DND-41 (cell line): ENCODE measurements at regions not wholly inside any gene's neighbourhood (a gene's known extent, or its start where the extent isn't known, plus 50 kb on each side); places are given as distances from the start of the nearest gene placed in this dataset.

Source experiments
- ATAC-seq: fragments of 200-7000 bp; cut with Tn5 transposase; 3 replicates; pipeline ENCODE4 v1.9.1; 2021; ENCODE audit warnings: low read depth; ENCODE audit not compliant: insufficient read depth
- DNase-seq: peaks from one replicate; pipeline ENCODE4 v3.0.0-alpha.2; 2020
- H2AFZ ChIP-seq: 2 replicates; pipeline ENCODE4 v1.6.0; 2012; ENCODE audit warnings: low read depth, low read length
- H3K27ac ChIP-seq: 2 replicates; pipeline ENCODE4 v1.5.1; 2012; ENCODE audit warnings: low read length, inconsistent platforms
- H3K27me3 ChIP-seq: fragments of 200-600 bp; sonication (generic); 2 replicates; pipeline ENCODE4 v1.6.0; 2012; ENCODE audit warnings: low read length, mild to moderate bottlenecking, inconsistent platforms; ENCODE audit not compliant: insufficient read depth, poor library complexity
- H3K36me3 ChIP-seq: 2 replicates; pipeline ENCODE4 v1.5.1; 2012; ENCODE audit warnings: low read length, inconsistent platforms; ENCODE audit not compliant: insufficient read depth
- H3K4me1 ChIP-seq: 2 replicates; pipeline ENCODE4 v1.5.1; 2012; ENCODE audit warnings: mild to moderate bottlenecking, low read length; ENCODE audit not compliant: insufficient read depth
- H3K4me2 ChIP-seq: 2 replicates; pipeline ENCODE4 v1.6.0; 2012; ENCODE audit warnings: mild to moderate bottlenecking, moderate library complexity, low read length, inconsistent platforms; ENCODE audit not compliant: insufficient read depth
- H3K4me3 ChIP-seq, 2 experiments: fragments of 200-600 bp in 1 of 2; shearing (Covaris generic) in 1 of 2; 2 replicates each; pipeline ENCODE4 v1.5.1; 2012 to 2016; ENCODE audit warnings: inconsistent platforms in 2 of 2, low read length in 2 of 2, mild to moderate bottlenecking in 2 of 2, low read depth in 1 of 2, moderate library complexity in 1 of 2
- H3K79me2 ChIP-seq: 2 replicates; pipeline ENCODE4 v1.6.0; 2012; ENCODE audit warnings: low read length, inconsistent platforms; ENCODE audit not compliant: insufficient read depth
- H3K9ac ChIP-seq: 2 replicates; pipeline ENCODE4 v1.6.0; 2012; ENCODE audit warnings: low read depth, mild to moderate bottlenecking, inconsistent platforms, low read length, moderate library complexity
- H3K9me3 ChIP-seq: 2 replicates; pipeline ENCODE4 v1.5.1; 2012; ENCODE audit warnings: low read length, moderate library complexity, mild to moderate bottlenecking, inconsistent platforms; ENCODE audit not compliant: insufficient read depth, severe bottlenecking
- H4K20me1 ChIP-seq: 2 replicates; pipeline ENCODE4 v1.6.0; 2012; ENCODE audit warnings: low read length; ENCODE audit not compliant: insufficient read depth
- EZH2 ChIP-seq: IDR thresholded peaks from 3 replicates; pipeline ENCODE4 v1.6.1; 2012; ENCODE audit warnings: borderline replicate concordance, low read depth, mild to moderate bottlenecking, moderate library complexity, low read length, inconsistent platforms; ENCODE audit not compliant: severe bottlenecking
- TF ChIP-seq, protein P1 (sequence below): IDR thresholded peaks from 2 replicates; pipeline ENCODE4 v1.5.1; 2012; ENCODE audit warnings: borderline replicate concordance, low read length, moderate library complexity, mild to moderate bottlenecking; ENCODE audit not compliant: poor library complexity, severe bottlenecking; ENCODE audit errors: extremely low read depth

DNA sequence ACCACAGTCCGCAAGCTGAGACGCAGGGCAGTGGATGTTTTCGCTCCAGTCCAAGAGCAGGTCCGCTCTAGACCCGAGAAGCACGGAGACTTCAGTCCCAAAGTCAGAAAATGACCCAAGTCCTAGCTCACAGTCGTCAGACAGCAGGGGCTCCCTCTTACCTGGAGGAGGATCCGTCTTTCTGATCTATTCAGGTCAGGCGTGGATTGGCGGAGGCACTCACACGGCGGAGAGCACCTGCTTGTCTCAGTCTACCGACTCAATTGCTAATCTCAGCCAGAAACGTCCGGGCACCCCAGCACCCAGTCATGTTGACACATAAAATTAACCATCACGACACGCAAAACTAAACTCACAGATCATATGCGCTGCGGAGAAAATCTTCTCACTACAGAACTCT, 285.3 kb upstream of the CDH4 start:
- Histone ChIP-seq H3K4me2 (no peak overlapping the region), H2AFZ (no peak overlapping the region), H3K9ac (no peak overlapping the region), H4K20me1 (no peaks in the 10 kb centered on the region), H3K36me3 (no peaks in the 10 kb centered on the region), H3K27ac (no peak overlapping the region), H3K9me3 (no peaks in the 10 kb centered on the region), H3K27me3 (no peaks in the 10 kb centered on the region), H3K79me2 (no peaks in the 10 kb centered on the region), H3K4me3 (no peak overlapping the region), H3K4me1 (peaks cover 16% of the 10 kb centered on the region)
- ATAC-seq (no peak), DNase-seq (no peak)
- TF ChIP-seq EZH2 = no peak
- TF ChIP-seq, protein P1, sequence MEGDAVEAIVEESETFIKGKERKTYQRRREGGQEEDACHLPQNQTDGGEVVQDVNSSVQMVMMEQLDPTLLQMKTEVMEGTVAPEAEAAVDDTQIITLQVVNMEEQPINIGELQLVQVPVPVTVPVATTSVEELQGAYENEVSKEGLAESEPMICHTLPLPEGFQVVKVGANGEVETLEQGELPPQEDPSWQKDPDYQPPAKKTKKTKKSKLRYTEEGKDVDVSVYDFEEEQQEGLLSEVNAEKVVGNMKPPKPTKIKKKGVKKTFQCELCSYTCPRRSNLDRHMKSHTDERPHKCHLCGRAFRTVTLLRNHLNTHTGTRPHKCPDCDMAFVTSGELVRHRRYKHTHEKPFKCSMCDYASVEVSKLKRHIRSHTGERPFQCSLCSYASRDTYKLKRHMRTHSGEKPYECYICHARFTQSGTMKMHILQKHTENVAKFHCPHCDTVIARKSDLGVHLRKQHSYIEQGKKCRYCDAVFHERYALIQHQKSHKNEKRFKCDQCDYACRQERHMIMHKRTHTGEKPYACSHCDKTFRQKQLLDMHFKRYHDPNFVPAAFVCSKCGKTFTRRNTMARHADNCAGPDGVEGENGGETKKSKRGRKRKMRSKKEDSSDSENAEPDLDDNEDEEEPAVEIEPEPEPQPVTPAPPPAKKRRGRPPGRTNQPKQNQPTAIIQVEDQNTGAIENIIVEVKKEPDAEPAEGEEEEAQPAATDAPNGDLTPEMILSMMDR = no peak

DNA sequence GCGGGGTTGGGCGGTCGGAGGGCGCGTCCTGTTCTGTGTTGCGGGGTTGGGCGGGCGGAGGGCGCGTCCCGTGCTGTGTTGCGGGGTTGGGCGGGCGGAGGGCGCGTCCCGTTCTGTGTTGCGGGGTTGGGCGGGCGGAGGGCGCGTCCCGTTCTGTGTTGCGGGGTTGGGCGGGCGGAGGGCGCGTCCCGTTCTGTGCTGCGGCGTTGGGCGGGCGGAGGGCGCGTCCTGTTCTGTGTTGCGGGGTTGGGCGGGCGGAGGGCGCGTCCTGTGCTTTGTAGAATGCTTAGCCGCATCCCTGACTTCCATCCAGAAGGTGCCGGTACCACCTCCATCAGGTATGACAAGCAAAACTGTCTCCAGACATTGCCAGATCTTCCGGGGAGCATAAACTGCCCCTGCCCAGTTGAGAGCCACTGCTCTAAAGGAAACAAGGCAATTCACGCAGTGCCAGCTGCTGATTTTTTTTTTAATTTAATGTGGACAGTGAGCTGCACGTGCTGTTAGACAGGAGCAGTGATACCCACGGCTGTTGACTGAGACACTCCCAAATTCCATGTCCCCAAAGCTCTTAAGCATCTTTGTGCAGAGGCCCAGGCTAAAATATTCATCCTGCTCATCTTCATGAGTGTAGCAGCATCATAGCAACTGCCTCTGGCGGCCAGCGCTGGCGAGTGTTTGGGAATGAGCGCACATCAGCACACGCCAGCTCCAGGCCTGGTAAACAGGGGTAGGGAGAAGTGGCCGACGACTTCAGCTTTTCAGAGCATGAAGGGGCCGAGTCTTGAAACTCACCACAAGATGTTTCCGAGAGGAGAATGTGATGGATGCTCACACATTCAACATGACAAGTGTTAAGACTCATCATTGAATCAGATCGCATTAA, 284.4 kb upstream of the CDH4 start:
- no peak for DNase-seq
- Histone ChIP-seq H3K9ac (no peak overlapping the region), H3K9me3 (no peaks in the 10 kb centered on the region), H3K79me2 (no peaks in the 10 kb centered on the region), H3K27ac (no peak overlapping the region), H4K20me1 (no peaks in the 10 kb centered on the region), H2AFZ (no peak overlapping the region), H3K36me3 (no peaks in the 10 kb centered on the region), H3K4me3 (no peak overlapping the region), H3K4me1 (peaks cover 7% of the 10 kb centered on the region), H3K27me3 (no peaks in the 10 kb centered on the region), H3K4me2 (no peak overlapping the region)
- no peak for ATAC-seq
- TF ChIP-seq, protein P1 = no peak
- TF ChIP-seq EZH2 = no peak

DNA sequence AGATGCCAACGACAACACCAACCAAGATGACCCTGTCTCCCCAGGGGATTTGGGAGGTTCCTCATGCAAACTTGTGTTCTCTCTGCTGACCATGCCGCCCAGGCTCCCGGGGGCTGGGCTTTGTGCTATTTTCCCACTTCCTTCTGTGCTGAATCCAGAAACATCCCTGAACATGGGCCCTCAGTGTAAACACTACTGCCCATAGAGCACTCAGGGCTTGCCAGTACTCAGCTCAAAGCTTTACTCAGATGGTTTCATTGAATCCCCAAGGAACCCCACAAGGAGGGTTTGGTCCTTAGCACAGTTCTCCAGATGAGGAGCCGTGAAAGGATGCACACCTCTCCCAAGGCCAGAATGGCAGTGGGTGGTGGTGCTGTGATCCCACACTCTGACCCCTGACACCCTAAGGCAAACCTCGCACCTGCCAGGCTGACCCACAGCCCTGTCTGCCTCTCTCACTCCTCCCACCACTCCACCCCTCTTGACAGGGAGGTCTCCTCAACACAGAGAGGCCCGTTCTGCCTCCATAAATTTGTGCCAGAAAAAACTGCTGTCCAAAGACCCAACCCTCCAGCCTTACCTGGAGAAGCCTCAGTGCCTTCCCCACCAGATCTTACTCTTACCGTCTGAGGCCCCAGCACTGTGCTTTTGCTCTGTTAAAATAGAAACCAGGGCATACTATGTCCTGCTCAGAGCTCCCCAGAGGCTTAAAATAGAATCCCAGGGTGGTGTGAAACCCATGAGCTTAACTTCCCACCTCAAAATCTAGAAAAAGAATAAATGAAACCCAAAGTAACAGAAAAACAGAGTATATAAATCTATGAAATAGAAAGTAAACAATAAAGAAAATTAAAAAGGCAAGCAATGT, 283.0 kb upstream of the CDH4 start:
- Histone ChIP-seq H3K79me2 (no peaks in the 10 kb centered on the region), H3K4me2 (no peak overlapping the region), H3K9ac (no peak overlapping the region), H3K36me3 (no peaks in the 10 kb centered on the region), H3K27ac (no peak overlapping the region), H2AFZ (no peak overlapping the region), H3K4me3 (no peak overlapping the region), H3K27me3 (no peaks in the 10 kb centered on the region), H4K20me1 (no peaks in the 10 kb centered on the region), H3K4me1 (no peaks in the 10 kb centered on the region), H3K9me3 (no peaks in the 10 kb centered on the region)
- TF ChIP-seq, protein P1 = no peak
- no peak for TF ChIP-seq EZH2
- no peak for ATAC-seq
- no peak for DNase-seq
